NCI-H187 treated with DMSO at 0.1 percent for 48 hours (cell line): ENCODE measurements at regions not wholly inside any gene's neighbourhood (a gene's known extent, or its start where the extent isn't known, plus 50 kb on each side); places are given as distances from the start of the nearest gene placed in this dataset.
"Not testable (repeated sequence)": the region's sequence is repeated elsewhere in the genome, so short reads cannot be mapped to it uniquely, and the experiment has no call there.

ENCODE experiments used
- DNase-seq: peaks from one replicate; lab custom pipeline; 2025; lab: John Stamatoyannopoulos, UW

DNA sequence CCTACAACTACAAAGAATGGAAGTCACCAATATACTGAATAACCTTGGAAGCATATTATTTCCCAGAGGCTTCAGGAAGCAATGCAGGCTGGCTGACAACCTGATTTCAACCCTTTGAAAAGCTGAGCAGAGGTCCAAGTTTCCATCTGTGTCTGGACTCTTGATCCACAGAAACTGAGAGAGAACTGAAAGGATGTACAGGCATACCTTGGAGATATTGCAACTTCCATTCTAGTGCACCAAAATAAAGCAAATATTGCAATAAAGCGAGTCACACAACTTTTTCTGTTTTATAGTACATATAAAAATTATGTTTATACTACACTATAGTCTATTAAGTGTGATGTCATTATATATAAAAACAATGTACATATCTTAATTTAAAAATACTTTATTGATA lies 85.3 kb downstream of the TYW3 start:
- no peak for DNase-seq

DNA sequence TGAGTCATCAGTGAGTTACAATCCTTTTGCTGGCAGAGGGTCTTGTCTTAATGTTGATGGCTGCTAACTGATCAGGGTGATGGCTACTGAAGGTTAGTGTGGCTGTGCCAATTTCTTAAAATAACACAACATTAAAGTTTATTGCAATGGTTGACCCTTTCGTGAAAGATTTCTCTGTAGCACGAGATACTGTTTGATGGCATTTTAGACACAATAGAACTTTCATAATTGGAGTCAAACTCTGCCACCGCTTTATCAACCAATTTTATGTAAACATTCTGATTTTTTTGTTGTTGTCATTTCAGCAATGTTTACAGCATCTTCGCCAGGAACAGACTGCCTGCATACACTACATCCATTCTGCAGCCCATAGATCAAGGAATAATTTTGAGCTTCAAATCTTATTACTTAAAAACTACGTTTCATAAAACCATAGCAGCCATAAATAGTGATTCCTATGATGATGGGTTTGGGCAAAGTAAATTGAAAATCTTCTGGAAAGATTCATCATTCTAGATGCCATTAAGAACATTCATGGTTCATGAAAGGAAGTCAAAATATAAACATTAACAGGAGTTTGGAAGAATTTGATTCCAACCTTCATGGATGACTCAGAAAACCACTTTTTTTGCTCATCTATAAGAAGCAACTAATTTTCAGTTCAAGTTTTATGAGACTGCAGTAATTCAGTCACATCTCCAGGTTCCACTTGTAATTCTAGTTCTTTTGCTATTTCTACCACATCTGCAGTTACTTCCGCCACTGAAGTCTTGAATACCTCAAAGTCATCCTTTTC lies 85.9 kb downstream of the TYW3 start:
- DNase-seq = no peak

DNA sequence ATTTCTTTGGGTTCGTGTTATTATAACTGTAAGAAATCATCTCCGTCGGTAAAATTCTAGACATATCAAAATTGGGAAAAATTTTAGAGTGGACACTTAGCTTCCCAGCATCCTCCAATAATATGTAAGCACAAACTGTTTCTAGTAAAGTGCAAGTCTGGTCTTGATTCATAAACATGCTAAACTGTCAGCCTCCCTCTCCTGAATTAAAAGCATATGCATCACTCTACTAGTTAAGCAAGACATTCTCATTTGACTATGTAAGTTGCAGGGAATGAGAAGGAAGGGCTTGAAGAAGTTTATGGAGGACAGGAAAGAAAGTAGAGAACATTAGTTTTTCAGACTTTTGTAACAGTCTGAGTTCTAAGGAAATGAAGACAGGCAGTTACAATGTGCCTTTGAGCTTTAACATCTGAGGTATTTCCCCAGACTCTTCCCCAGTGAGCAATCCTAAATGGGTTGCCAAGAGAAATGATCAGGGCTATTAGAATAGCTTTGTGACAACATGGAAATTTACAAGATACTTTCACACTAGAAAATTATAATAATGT lies 90.0 kb downstream of the TYW3 start:
- no peak for DNase-seq

DNA sequence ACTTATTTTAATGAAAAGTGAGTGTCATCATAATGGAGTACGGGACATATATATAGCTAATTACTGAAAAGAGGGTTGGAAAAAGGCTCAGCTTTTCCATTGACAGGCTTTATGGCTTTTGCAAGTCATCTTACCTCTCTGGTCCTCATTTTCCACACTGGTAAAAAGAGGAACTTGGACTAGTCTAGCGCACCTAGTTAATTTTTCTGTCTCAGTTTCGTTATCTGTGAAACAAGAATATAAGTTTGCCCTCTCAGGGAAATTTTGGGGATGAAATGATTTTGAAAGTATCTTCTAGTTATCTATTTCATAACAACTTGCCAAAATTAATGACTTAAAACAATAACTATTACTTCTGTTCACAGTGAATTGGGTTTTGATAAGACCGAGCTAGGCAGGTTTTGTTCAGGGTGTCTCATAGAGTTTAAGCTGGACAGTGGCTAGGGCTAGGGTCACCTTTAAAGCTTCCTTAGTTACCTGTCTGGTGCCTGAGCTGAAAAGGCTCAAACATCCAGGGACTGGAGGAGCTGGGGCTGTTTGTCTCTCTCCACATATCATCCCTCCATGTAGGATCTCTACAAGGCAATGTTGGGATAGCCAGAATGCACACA lies 91.7 kb downstream of the TYW3 start:
- no peak for DNase-seq

DNA sequence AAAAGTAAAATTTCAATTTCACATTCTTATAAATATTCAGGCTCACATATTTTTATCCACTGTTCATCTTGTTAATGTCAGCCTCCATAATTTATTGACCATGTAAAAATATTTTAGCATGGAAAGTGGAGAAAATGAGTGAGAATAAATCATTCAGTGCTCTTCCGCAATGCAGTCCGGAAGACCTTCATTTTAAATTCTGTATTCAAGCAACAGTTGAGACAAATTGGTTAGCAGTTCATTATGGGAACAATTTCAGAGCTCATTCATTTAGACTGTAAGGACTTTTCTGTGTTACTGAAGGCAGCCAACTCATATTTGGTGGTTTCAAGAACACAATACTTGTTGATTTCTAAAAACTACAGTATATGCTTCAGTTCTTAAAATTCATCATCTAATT lies 97.8 kb downstream of the TYW3 start:
- DNase-seq = no peak

DNA sequence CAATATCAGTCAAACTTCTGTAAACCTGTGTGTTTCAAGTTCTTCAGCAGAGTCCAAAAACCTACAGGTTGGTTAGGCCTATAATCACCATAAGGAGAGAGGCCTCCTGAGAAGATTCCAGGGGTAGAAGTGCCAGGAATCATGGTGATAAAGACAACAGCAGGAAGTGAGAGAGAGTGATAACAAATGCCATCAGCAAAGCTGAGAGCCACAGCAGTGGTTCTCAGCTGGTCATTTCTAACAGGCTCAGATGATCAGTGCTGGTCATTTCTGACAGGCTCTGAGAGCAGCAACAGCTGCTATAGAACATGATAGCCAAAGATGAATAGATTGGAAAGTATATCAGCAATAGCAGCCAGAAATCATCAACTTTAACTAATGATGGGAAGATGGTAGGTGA lies 101.3 kb downstream of the TYW3 start:
- DNase-seq = no peak

DNA sequence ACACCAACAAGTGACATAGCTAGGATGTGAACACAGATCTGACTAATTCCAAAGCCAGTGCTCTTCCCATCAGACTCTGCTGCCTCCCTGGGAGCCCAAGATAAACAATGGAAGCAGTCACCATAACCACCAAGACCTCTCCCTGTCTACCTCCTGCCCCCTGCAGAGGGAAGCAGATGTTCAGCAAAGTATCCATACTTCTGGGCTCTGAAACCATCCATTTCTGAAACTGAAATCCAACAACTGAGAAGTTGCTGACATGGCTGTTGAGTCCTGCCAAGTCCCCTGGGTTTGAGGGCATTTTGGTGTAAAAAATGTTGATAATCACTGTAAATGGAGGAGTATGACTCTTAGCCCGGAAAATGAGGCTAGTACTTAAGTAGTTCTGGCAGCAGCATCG lies 102.1 kb downstream of the TYW3 start:
- DNase-seq = no peak

DNA sequence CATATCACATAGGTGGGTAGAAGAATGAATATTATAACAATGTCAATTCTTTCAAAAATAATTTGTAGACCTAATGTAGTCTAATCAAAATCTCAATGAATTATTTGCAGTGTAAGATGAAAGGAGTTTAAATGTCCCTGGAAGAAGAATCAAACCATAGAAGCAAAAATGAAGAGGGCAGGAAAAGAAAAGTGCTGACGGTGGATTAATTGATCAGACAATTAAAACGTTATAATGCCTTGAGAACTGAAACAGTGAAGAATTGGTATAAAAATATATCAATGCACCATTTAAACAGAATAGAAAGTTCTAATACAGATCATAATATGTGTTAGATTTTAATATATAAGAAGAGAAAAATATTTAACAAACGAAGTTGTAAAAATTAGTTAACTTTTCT lies 109.8 kb downstream of the TYW3 start:
- no peak for DNase-seq

DNA sequence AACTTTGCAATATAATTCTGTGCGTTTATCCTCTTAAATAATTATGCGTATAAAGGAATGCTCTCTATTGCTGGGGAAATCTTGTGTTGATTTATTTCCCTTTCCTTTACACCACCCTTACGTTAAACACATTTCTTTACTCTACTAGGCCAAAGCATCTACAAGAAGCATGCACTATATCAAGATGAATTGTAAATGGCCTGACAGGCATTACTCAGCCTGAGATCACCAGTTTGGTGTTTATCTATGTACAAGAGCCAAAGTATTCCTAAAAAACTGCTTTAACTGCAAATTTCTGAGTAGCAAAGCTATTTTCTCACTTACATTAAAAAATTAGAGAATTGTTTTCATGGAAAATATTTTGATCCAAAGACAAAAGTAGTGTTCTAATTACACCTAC lies 114.8 kb downstream of the TYW3 start:
- DNase-seq = no peak

DNA sequence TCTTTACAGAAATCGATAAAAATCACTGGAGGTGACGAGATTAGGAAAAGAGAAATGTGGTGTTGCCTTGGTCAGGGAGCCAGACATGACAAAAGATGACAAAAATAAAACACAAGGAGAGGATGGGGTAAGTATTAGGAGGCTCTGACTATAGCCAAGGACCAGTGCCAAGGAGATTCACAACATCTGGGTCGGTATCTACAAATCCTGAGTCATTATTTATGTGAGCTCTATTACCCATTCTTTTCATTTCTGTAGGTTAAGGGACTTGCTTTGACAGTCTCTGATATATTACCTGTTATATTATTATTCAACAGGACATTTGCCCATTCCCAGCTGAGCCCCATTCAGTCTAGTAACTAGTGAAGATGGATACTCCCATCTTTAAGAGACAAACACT lies 120.8 kb downstream of the TYW3 start:
- DNase-seq = no peak

DNA sequence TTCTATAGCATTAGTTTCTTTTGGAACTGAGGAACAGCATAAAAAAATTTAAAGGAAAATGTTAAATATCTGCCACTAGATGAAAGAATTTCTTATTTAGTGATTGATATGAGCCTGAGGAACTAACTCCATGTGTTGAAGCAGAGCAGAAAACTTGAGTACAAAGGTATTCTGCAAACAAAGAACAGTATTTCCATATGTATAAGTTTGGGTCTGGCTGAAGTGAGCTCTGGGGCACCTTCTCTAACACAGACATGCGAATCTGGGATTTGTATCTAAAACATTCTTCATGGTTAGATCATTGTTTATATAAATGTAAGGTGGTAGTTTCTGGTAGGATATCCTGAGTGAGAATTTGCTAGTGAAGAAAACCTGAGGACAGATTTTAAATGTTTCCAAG lies 123.2 kb downstream of the TYW3 start:
- no peak for DNase-seq

DNA sequence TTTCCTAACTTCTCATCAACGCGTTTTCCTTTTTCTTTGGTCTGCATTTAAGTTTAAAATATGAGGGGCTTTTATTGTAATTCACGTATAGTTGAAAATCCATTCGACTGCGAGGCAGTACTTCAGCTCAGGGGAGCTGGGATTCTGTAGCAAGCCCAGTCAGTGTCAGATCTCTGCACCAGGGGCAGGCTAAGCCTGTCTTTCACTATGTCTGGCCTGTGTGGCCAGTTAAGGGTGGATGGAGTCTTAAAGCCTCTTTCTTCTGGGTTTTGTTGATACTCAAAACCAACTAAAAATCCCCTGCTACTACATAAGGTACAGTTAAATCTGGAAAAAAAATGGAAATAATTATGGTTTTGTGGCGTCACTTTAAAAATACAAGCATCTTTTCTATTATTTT lies 124.7 kb downstream of the TYW3 start:
- DNase-seq = no peak

DNA sequence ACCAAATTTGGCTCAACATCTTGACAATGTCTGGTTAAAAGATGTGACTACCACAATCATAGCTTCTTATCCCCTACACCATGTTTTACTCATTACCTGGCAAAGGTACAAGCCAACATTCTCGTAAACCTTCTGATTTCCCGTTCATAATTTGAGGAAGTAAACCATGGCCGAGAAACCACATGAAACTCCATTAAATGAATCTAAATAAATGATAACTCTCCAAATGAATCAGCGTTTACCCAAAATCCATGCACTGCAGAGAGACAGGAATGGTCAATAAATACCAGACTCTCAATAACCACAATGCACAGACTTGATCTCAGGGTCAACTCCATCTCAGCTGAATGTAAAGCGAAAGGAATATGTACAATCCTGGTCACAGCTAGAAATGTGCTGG lies 125.2 kb downstream of the TYW3 start:
- no peak for DNase-seq

DNA sequence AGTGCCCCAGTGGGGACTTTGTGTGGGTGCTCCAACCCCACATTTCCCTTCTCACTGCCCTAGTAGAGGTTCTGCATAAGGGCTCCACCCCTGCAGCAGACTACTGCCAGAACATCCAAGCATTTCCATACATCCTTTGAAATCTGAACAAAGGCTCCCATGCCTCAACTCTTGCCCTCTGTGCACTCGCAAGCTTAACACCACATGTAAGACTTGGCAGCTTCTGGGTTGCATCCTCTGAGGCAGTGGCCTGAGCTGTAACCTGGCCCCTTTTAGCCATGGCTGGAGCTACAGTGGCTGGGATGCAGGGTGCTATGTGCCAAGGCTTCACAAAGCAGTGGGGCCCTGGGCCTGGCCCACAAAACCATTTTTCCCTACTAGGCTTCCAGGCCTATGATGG lies 128.9 kb downstream of the TYW3 start:
- no peak for DNase-seq

DNA sequence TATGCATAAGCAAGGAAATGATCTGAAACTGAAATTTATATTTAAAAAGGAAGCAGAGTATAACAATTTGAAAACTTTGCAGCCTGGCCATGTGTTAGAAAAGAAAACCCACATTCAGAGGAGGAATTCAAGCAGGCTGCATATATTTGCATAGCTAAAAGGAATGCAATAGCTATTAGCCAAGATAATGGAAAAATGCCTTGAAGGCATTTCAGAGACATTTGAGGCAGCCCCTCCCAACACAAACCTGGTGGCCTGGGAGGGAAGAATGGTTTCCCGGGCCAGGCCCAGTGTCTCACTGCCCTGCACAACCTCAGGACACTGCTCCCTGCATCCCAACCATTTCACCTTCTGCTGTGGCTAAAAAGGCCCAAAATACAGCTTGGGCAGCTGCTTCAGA lies 136.8 kb downstream of the TYW3 start:
- DNase-seq = no peak

DNA sequence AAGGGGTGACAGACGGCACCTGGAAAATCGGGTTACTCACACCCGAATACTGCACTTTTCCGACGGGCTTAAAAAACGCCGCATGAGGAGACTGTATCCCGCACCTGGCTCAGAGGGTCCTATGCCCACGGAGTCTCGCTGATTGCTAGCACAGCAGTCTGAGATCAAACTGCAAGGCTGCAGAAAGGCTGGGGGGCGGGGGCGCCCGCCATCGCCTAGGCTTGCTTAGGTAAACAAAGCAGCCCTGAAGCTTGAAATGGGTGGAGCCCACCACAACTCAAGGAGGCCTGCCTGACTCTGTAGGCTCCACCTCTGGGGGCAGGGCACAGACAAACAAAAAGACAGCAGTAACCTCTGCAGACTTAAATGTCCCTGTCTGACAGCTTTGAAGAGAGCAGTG lies 144.4 kb downstream of the TYW3 start:
- DNase-seq = not testable (repeated sequence)

DNA sequence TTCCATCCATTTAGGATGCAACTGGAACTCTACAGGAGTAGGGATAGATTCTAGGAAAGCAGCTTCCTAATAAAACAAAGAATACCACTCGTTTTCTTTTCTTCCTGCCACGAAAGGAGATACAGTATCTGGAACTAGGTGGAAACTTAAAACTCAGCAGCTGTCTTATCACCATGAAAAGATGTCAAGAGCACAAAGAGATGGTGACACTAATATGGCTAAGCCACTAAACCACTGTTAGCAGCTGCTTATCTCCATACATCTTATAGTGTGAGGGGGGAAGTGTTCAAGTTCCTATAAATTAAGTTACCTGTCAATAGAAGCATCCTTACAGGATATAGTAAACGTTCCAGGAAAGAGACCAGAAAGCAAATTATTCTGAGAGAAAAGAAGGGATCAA lies 162.5 kb downstream of the TYW3 start:
- no peak for DNase-seq

DNA sequence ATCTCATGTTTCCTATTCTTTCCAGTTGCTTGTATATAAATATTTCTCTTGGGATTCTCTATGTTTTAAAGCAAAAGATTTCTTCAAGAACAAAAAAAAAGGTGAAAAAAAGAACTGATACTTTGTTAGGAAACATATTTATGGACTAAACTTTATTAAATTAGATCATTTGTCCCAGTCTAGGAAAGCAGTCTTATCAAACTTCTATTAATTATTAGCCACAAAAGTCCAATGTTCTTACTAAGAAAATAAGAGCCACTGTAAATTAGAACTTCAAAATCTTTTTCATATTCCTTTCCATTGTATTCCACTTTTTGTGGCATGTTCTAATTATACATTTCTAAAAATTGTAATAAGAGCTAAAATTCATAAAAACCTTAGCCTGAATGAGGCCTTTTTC lies 175.2 kb downstream of the TYW3 start:
- DNase-seq = no peak

DNA sequence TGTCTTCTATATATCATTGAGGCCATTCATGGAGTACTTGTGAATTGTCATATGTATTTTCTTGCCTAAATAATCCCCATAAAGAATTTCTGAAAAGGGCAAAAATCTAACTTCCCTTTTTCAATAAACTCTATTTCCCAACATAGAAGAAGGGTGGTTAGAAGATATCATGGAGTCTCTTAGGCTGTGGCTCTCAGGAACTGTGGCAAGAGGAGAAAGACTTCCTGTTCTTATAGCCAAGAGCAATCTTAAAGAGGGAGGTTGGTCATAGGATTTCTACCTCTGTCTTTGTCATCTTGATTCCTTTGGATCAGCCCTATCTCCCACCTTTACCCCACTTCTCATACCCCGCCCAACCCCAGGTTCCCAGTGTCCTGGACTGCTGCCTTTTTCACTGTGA lies 175.8 kb downstream of the TYW3 start:
- DNase-seq = no peak

DNA sequence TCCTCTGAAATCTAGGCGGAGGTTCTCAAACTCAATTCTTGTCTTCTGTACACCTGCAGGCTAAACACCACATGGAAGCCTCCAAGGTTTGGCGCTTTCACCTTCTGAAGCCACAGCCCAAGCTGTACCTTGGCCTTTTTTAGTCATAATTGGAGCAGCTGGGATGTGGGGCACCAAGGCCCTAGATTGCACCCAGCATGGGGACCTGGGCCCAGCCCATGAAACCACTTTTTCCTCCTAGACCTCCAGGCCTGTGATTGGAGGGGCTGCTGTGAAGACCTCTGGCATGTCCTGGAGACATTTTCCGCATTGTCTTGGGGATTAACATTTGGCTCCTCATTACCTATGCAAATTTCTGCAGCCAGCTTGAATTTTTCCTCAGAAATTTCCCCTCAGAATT lies 181.0 kb downstream of the TYW3 start:
- no peak for DNase-seq

DNA sequence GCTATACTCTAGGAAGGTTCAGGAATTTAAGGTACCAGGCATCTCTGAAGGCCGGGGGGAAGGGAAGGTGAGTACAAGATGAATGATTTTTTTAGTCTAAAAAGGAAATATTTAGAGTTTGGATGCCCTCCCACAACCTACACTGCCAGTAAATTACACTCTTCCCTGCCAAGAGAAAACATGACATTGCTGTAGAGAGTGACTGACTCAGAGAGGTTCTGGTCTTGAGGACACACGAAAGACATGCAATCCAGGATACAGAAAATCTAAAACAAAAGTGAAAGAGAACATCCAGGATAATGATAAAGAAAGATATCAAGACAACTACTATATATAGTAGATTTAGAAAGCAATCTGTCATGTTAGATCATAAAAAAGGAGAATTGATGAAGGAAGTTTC lies 200.5 kb downstream of the TYW3 start:
- DNase-seq = no peak

DNA sequence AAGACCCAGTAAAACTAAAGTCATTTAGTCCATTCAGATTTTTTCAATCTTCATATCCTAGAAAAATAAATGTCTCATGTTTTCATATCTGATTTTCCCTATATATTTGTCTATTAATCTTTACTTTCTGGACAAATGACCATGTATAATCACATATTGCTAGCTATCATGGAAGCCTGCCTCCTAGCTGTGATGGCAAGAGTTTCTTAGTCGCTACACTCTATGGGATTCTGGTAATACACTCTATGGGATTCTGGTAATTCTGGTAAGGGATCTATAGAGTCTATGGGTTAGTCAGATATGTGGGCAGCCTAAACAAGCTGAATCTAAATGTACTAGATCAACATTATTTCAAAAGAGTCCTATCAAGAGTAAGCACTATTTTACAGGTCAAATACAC lies 198.7 kb upstream of the LHX8 start:
- no peak for DNase-seq

DNA sequence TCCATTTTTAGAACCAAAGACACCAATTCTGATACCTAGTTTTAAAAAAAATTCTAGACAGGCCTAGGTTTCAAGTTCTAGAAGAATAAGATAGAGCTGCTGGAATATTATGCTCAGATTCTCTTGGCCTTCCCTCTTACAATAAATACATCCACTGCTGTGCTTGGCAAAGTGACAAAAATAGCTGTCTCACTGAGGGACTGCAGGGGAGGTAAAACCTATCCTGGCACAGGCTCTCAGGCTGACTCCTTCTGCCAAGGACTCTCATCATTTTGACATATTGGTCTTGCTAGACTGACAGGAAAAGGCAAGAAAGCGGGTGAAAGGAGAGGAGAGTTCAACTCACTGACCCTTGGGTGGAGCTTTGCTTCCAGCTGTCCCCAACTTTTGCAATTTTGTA lies 197.0 kb upstream of the LHX8 start:
- no peak for DNase-seq

DNA sequence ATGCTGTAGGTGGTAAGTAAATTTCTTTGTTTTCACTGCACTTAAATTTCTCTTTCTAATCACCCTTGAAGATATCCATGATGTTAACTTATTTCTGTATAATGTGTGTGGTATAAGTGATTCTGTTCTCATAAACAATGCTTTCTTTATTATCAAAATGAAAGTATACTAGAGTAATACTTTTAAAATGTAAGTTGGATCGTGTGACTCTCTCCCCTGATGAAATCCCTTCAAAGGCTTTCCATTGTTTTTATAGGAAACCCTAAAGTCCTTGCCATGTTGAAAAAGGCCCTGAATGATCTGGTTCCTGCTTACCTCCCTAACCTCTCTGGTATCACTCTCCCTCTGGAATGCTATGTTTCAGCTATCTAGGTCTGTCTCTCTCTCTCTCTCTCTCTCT lies 191.1 kb upstream of the LHX8 start:
- no peak for DNase-seq
